D721Med (cell line): ENCODE measurements at regions not wholly inside any gene's neighbourhood (a gene's known extent, or its start where the extent isn't known, plus 50 kb on each side); places are given as distances from the start of the nearest gene placed in this dataset.
A peak's percentile ranks its signal among the peaks of the same experiment; 100 is the strongest.

ENCODE experiments used
- DNase-seq: peaks from one replicate; pipeline ENCODE4 v3.0.0; 2011; ENCODE audit warnings: low spot score; ENCODE audit not compliant: insufficient read length
- FAIRE-seq: peaks from 2 replicates; lab custom pipeline; 2011; peaks lifted over from hg19 to GRCh38; lab: Jason Lieb, UNC
- TF ChIP-seq, protein P1 (sequence below): IDR thresholded peaks from 2 replicates; pipeline ENCODE4 v1.5.1; 2012; ENCODE audit warnings: mild to moderate bottlenecking, control low read depth; ENCODE audit not compliant: insufficient read depth; ENCODE audit errors: missing control alignments

- FAIRE-seq: no peak
- no peak for DNase-seq
Observed at GRCh38 chr2:139020287-139020686, 240.1 kb upstream of the NXPH2 start.

DNA sequence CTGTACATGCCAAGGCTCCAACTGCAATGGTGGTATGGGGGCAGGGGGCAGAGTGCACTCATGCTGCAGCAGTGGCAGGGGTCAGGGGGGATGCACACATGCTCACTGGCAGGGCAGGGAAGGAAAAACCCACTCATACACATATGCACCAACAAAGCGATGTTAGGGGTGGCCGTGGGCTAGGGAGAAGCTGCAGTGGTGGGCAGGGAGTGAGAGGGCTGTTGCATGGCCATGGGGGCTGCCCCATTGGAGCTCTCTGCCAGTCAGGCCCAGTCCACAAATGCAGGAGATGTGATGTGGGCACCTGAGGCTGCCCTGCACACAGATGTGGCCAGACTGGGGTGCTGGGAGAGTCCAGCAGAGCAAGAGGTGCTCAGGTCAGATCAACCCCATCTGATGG, 238.1 kb upstream of the NXPH2 start:
- DNase-seq (no peak), FAIRE-seq (no peak)
- TF ChIP-seq, protein P1, sequence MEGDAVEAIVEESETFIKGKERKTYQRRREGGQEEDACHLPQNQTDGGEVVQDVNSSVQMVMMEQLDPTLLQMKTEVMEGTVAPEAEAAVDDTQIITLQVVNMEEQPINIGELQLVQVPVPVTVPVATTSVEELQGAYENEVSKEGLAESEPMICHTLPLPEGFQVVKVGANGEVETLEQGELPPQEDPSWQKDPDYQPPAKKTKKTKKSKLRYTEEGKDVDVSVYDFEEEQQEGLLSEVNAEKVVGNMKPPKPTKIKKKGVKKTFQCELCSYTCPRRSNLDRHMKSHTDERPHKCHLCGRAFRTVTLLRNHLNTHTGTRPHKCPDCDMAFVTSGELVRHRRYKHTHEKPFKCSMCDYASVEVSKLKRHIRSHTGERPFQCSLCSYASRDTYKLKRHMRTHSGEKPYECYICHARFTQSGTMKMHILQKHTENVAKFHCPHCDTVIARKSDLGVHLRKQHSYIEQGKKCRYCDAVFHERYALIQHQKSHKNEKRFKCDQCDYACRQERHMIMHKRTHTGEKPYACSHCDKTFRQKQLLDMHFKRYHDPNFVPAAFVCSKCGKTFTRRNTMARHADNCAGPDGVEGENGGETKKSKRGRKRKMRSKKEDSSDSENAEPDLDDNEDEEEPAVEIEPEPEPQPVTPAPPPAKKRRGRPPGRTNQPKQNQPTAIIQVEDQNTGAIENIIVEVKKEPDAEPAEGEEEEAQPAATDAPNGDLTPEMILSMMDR: no peak

More at GRCh38 chr2:139020287-139020686, 240.1 kb upstream of the NXPH2 start:
- TF ChIP-seq, protein P1: no peak

DNA sequence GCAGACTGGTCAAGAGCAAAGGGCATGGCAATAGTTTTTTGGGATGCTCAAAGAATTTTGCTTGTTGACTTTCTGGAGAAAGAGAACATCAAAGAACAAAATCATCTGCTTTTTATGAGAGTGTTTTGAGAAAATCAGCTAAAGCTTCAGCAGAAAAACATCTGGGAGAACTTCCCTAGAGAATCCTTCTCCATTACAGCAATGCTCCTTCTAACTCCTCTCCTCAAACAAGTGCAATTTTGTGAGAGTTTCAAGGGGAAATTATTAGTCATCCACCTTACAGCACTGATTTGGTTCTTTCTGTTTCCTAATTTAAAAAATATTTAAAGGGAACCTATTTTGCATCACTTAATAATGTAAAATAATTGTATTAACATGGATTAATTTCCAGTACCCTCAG, 226.9 kb upstream of the NXPH2 start:
- FAIRE-seq (no peak), DNase-seq (no peak)
- TF ChIP-seq, protein P1: no peak

DNA sequence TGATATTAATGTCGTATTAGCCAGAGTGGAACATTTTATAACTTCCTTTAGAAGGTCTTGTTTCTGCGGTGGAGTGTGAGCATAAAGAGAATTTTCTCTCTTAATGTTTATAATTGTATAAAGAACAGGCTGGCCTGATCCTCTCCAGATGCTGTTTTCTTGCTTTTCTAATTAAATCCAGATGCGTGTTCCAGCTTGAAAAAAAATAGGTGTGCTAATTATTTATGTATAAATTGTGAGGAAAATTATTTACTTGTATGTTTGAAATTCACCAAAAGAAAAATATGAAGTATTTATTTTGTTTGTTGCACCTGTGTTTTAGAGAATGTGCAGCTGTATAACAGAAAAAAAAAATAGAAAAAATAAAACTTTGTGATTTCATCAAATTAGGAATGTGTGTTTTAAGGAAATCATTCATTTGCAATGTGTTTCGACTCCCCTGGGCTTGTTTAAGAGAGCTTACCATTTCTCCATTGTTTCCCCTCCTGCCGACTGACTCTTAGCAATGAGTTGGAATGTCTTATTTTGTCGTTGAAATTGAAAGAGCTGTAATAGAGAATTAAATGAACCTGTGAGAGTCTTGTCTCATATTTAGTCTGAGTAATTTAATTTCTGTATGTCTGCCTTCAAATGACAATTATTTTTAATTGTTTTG, 220.1 kb upstream of the NXPH2 start:
- DNase-seq (no peak), FAIRE-seq (no peak)
- TF ChIP-seq, protein P1: no peak

DNA sequence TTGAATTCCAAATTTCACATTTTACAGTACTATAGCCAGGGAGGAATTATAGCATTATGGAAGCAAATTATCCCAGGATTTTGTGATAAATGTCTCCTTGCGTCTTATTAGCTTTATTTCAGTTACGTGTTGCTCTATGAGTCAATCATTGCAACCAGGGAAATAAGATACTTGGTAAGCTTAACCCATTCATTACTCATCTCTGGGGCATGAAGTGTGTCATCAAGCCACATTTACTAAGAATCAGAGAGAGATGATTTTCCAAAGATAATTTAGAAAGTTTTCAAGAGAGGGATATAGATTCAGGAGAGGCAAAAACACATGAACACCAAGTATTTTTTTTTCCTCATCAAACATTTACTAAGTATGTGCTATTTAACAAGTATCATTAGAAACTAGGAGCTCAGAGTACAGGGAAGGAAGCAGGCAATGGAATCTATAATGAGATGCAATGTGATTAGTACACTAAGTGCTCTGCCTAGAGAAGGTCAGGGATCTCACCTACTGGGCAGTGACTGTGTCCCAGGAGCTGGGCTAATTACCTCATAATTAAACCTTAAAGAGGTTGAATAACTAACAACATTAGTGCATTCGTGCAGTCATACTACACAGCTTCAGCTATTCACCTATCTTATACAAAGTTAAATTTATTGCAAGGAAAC, 217.8 kb upstream of the NXPH2 start:
- TF ChIP-seq, protein P1: no peak
- FAIRE-seq: no peak
- no peak for DNase-seq

- TF ChIP-seq, protein P1: no peak
- no peak for FAIRE-seq
- no peak for DNase-seq
Observed at GRCh38 chr2:138997346-138997745, 217.2 kb upstream of the NXPH2 start.

DNA sequence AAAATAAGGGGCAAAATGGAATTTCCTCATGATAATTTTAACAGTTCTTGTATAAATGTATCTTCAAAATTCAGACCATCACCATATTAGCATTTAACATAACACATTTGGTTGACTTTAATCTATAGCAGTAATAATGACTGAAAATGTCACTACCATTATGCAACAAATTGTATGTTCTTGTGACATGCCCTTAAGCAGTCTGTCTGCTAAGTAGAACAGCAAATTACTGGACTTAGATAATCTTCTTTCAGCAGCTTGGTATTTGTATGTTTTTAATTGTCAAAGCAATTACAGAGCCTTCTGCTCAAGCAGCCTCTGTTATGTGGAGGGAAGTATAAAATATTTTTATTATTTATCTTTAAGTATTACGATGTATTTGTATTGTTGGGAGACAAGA, 214.3 kb upstream of the NXPH2 start:
- TF ChIP-seq, protein P1: no peak
- FAIRE-seq: peak; percentile 97

More for the DNA sequence above, 214.3 kb upstream of the NXPH2 start:
- no peak for DNase-seq
